ENCODE measurements at regions not wholly inside any gene's neighbourhood (a gene's known extent, or its start where the extent isn't known, plus 50 kb on each side); places are given as distances from the start of the nearest gene placed in this dataset.
"Not testable (repeated sequence)": the region's sequence is repeated elsewhere in the genome, so short reads cannot be mapped to it uniquely, and the experiment has no call there.

- H3K27ac ChIP-seq; ATAC-seq; DNase-seq; H3K9me3 ChIP-seq; intact Hi-C loops (cut with DNase I); H3K4me3 ChIP-seq; H3K36me3 ChIP-seq; H3K4me1 ChIP-seq; H3K27me3 ChIP-seq: not testable (repeated sequence)
- WGBS, 2 donors, result 77 to 85% methylated on average over 1 to 3 of the region's 4 CpGs
Measured at GRCh38 chr2:91508816-91509215, 2817.3 kb downstream of the RPIA start.

- intact Hi-C loops (cut with DNase I); H3K4me3 ChIP-seq; H3K27me3 ChIP-seq; H3K4me1 ChIP-seq; H3K9me3 ChIP-seq; ATAC-seq; H3K27ac ChIP-seq; H3K36me3 ChIP-seq; DNase-seq: not testable (repeated sequence)
- 40 to 55% methylated on average over 3 of the region's 4 CpGs for WGBS, 2 donors
Measured at GRCh38 chr2:91509276-91509675, 2817.8 kb downstream of the RPIA start.

- H3K27ac ChIP-seq; DNase-seq; H3K4me3 ChIP-seq; H3K4me1 ChIP-seq; H3K36me3 ChIP-seq; H3K9me3 ChIP-seq; H3K27me3 ChIP-seq; ATAC-seq; intact Hi-C loops (cut with DNase I): not testable (repeated sequence)
- 75 to 80% methylated on average over 2 of the region's 2 CpGs for WGBS, 2 donors
Measured at GRCh38 chr2:91511166-91511565, 2819.7 kb downstream of the RPIA start.

GRCh38 chr2:91515966-91516365 is 2824.5 kb downstream of the RPIA start:
- H3K4me3 ChIP-seq; H3K36me3 ChIP-seq; H3K27ac ChIP-seq; ATAC-seq; DNase-seq; intact Hi-C loops (cut with DNase I); H3K4me1 ChIP-seq; H3K27me3 ChIP-seq; H3K9me3 ChIP-seq: not testable (repeated sequence)
- 86 to 94% methylated on average over 2 of the region's 3 CpGs for WGBS, 2 donors

GRCh38 chr2:91516669-91517068 is 2825.2 kb downstream of the RPIA start:
- intact Hi-C loops (cut with DNase I); H3K27ac ChIP-seq; H3K4me3 ChIP-seq; DNase-seq; ATAC-seq; H3K9me3 ChIP-seq; H3K4me1 ChIP-seq; H3K27me3 ChIP-seq; H3K36me3 ChIP-seq: not testable (repeated sequence)
- WGBS, 2 donors, result 85 to 93% methylated on average over 5 to 6 of the region's 6 CpGs

GRCh38 chr2:91517846-91518245 is 2826.4 kb downstream of the RPIA start:
- DNase-seq; H3K4me1 ChIP-seq; H3K4me3 ChIP-seq; ATAC-seq; H3K9me3 ChIP-seq; intact Hi-C loops (cut with DNase I); H3K36me3 ChIP-seq; H3K27me3 ChIP-seq; H3K27ac ChIP-seq: not testable (repeated sequence)
- 75% methylated on average over 1 of the region's 1 CpG; no CpG with 5 or more reads in 1 of the 2 donors for WGBS, 2 donors

- H3K27ac ChIP-seq; H3K4me3 ChIP-seq; H3K9me3 ChIP-seq; intact Hi-C loops (cut with DNase I); H3K4me1 ChIP-seq; ATAC-seq; DNase-seq; H3K27me3 ChIP-seq; H3K36me3 ChIP-seq: not testable (repeated sequence)
- 81 to 87% methylated on average over 4 to 5 of the region's 5 CpGs for WGBS, 2 donors
Measured at GRCh38 chr2:91518361-91518981, 2827.0 kb downstream of the RPIA start.

- H3K4me3 ChIP-seq; ATAC-seq; H3K36me3 ChIP-seq; H3K27me3 ChIP-seq; H3K9me3 ChIP-seq; DNase-seq; intact Hi-C loops (cut with DNase I); H3K4me1 ChIP-seq; H3K27ac ChIP-seq: not testable (repeated sequence)
- 81 to 92% methylated on average over 2 of the region's 3 CpGs for WGBS, 2 donors
Measured at GRCh38 chr2:91519359-91519758, 2827.9 kb downstream of the RPIA start.

- H3K4me3 ChIP-seq; H3K36me3 ChIP-seq; DNase-seq; H3K27ac ChIP-seq; H3K9me3 ChIP-seq; intact Hi-C loops (cut with DNase I); ATAC-seq; H3K27me3 ChIP-seq; H3K4me1 ChIP-seq: not testable (repeated sequence)
- WGBS, 2 donors, result 86 to 94% methylated on average over 1 to 2 of the region's 5 CpGs
Measured at GRCh38 chr2:91519914-91520313, 2828.4 kb downstream of the RPIA start.

- H3K27ac ChIP-seq; H3K4me1 ChIP-seq; ATAC-seq; H3K4me3 ChIP-seq; H3K9me3 ChIP-seq; H3K36me3 ChIP-seq; intact Hi-C loops (cut with DNase I); DNase-seq; H3K27me3 ChIP-seq: not testable (repeated sequence)
- 66 to 83% methylated on average over 3 of the region's 3 CpGs for WGBS, 2 donors
Measured at GRCh38 chr2:91520523-91520922, 2829.1 kb downstream of the RPIA start.

- H3K27ac ChIP-seq; DNase-seq; intact Hi-C loops (cut with DNase I); H3K36me3 ChIP-seq; H3K27me3 ChIP-seq; ATAC-seq; H3K4me1 ChIP-seq; H3K4me3 ChIP-seq; H3K9me3 ChIP-seq: not testable (repeated sequence)
- WGBS, 2 donors, result 72 to 85% methylated on average over 2 to 4 of the region's 7 CpGs
Measured at GRCh38 chr2:91520972-91521535, 2829.6 kb downstream of the RPIA start.

- ATAC-seq, result not testable (repeated sequence)
Measured at GRCh38 chr2:91521944-91522343, 2830.5 kb downstream of the RPIA start.

More at GRCh38 chr2:91521944-91522343, 2830.5 kb downstream of the RPIA start:
- H3K36me3 ChIP-seq; H3K9me3 ChIP-seq; H3K27me3 ChIP-seq; DNase-seq; H3K4me1 ChIP-seq; H3K4me3 ChIP-seq; H3K27ac ChIP-seq; intact Hi-C loops (cut with DNase I): not testable (repeated sequence)
- 71 to 77% methylated on average over 2 to 3 of the region's 4 CpGs for WGBS, 2 donors

Data from heart right ventricle (tissue), 16 donors.